ENCODE measurements at regions not wholly inside any gene's neighbourhood (a gene's known extent, or its start where the extent isn't known, plus 50 kb on each side); places are given as distances from the start of the nearest gene placed in this dataset.
"Not testable (repeated sequence)": the region's sequence is repeated elsewhere in the genome, so short reads cannot be mapped to it uniquely, and the experiment has no call there.

DNA sequence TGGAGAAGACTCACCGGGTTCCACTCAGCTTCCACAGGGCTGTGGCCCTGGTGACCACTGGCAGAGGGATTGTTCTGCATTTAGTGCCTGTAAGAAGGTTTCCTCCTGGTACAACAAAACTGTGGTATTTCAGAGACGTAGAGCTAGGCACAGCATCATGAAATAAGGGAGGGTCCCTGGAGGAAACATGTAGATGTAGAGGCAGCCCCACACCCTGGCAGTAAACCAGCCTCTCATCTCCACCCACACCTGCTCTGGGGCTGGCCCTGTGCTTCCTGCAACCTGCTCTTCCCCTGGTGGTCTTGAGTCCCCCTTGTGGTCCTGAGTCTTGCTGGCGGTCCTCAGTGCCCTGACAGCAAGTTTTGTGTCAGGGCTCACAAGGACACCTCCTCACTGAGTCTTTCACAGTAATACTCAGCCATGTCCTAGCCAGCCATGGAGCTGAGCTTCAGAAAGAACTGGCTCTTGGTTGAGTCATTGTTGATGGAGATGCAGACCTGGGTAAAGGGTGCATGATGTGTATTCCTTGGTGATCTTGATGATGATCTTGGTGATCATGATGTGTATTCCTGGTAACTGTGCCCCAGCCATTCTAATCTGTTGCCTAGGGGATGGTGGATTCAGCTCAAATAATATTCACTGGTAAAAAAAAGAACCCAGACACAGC lies 121.8 kb downstream of the OR4M2 start:
- ATAC-seq: peak; percentile 76 to 80

DNA sequence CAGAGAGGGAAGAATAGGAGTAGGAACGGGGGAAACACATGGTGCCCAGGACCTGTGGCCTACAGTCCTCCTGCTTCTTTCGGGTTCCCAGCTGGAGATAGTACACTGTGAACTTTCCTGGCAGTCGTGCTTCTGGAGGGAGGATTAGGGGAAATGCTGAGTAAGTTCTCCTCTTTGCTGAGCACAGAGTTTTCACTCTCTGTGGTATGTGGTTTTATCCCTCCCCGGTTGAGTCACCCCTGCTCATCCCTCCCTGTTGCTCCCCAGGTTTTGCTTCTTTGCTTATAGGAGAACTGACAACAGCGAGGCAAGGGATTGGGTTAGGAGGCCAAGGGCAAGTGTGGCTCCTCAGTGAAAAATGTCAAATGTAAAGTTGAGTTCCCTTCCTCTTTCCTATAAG lies 122.9 kb downstream of the OR4M2 start:
- peak; percentile 61 to 69 for ATAC-seq

DNA sequence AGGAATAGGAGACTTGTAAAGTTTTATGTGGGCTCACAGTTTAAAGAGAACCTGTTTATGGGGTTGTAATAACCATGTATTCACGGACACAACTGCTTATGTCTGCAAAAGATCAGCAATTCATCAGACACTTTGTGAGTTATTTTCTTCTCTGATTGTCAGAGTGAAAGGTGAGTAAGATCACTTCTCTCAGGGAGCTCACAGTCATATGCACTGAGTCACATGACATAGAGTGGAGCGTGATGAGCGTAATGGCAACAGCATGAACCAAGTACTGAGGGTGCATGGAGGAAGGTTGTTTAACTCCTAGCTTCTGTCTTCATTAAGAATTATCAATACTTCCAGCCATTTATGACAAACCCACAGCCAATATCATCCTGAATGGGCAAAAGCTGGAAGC lies 128.8 kb downstream of the OR4M2 start:
- ATAC-seq: peak; percentile 91 to 94

GRCh38 chr15:22222596-22222995 lies 142.3 kb downstream of the OR4M2 start:
- ATAC-seq: not testable (repeated sequence)

- no peak for ATAC-seq
These were observed 143.9 kb downstream of the OR4M2 start for GRCh38 chr15:22224241-22224671.

DNA sequence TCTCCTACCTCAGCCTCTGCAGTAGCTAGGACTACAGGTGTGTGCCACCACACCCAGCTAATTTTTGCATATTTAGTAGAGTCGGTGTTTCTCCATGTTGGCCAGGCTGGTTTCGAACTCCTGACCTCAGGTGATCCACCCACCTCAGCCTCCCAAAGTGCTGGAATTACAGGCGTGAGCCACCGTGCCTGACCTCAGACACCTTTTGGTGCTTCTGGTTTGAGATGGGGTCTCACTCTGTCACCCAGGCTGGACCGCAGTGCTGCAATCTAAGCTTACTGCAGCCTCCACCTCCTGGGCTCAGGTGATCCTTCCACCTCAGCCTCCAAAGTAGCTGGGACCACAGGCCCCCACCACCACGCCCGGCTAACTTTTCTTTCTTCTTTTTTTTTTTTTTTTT lies 144.6 kb downstream of the OR4M2 start:
- ATAC-seq: not testable (repeated sequence)

- ATAC-seq: no peak
These were observed 145.9 kb downstream of the OR4M2 start for GRCh38 chr15:22226034-22226790.

GRCh38 chr15:22227411-22228100 lies 147.2 kb downstream of the OR4M2 start:
- no peak for ATAC-seq

- no peak for ATAC-seq
These were observed 147.9 kb downstream of the OR4M2 start for GRCh38 chr15:22228101-22228762.

- ATAC-seq: no peak
These were observed 149.9 kb downstream of the OR4M2 start for GRCh38 chr15:22229990-22230819.

DNA sequence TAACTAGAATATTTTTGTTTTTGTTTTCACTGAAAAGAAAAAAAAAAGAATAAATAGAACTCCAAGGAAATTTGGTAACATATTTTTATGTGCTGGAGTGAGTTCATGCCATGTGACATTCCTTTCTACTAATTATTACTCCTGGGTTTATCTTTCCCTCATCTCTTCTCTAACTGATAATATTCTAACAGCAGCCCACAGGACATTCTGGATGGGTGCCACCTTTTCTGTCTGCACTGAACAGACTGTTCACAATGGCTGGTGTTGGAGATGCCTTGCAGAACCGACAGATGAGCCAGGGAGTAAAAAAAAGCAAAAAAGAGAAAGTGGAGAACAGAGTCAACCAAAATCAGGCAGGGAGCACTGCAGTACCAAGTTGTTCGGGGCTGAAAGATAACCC lies 151.3 kb downstream of the OR4M2 start:
- no peak for ATAC-seq

DNA sequence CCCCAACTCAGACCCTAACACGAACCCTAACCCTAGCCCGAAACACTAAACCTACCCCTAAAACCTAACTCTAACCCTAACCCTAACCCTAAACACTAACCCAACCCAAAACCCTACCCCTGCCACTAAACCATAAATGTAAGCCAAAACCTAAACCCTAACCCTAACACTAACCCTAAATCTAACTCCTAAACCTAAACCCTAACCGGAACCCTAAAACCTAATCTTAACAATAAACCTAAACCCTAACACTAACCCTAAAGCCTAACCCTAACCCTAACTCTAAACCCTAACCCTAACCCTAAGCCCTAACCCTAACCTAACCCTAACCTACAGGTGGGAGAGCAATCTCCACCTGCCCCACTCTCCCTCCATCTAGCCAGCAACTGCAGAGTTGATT lies 152.3 kb downstream of the OR4M2 start:
- peak in 1 of 2 donors; percentile 12 for ATAC-seq

DNA sequence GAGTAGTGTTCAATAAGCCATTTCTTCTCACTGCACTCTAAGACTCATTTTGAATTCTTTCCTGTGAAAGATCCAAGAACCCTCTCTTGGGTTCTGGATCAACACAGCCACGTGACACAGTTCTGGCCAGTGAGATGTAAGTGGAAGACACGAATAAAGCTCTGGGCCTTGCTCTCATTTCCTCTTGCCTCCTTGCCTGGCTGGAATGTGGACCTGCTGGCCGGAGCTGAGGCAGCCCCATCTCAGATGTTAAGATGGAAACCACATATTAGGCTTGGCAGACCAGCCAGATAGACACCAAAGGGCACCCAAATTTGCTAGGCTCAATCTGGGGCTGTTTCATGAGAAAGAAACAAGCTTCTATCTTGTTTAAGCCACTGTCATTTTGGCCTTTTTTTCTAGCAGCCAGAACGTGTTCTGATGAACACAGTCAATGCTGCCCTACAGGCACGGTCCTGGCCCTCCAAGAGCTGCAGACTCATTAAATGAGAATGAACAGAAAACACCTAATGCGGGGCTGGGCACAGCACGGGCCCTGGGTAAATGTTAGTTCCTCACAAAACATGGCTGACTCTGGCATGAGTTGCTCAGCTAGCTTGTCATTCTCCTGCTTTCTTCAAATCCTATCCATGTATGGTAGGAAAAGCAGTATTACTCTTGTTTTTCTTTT lies 155.1 kb downstream of the OR4M2 start:
- ATAC-seq: not testable (repeated sequence)

- ATAC-seq: no peak
These were observed 156.1 kb downstream of the OR4M2 start for GRCh38 chr15:22236469-22236868.

- ATAC-seq: no peak
These were observed 157.6 kb downstream of the OR4M2 start for GRCh38 chr15:22237891-22238275.

DNA sequence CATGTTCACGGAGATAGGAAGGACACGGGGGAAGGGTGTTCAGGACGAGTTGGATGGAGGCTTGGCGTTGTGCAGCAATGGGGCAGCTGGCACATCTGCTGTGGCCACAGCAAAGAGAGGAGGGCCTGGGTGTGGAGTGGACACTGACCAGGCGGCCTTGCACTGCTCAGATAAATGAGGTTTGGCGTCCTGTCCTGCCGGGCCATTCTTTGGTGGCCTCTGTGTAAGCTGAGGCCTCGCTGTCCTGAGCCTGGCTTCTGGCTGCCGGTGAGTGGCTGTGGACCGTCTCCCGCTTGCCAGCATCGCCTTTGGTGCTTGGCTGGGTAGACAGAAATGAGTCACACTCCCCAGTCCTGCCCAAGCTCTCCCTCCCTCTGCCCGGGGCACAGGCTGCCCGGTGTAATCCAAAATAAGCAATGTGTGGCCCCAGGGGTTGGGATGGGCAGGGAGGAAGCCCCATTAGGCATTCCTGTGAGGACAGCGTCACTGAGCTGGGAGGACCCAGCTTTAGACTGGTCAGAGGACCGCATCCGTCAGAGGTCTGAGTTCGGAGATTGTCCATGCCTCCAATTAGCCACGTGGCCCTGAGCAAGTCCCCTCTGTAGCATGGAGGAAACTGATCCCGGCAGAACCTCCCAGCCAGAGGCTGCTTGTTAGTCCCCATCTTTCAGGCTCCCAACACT lies 158.1 kb downstream of the OR4M2 start:
- ATAC-seq: not testable (repeated sequence)

GRCh38 chr15:22238959-22239805 lies 158.9 kb downstream of the OR4M2 start:
- ATAC-seq: peak; percentile 86 to 90

GRCh38 chr15:22239806-22240180 lies 159.5 kb downstream of the OR4M2 start:
- no peak for ATAC-seq

DNA sequence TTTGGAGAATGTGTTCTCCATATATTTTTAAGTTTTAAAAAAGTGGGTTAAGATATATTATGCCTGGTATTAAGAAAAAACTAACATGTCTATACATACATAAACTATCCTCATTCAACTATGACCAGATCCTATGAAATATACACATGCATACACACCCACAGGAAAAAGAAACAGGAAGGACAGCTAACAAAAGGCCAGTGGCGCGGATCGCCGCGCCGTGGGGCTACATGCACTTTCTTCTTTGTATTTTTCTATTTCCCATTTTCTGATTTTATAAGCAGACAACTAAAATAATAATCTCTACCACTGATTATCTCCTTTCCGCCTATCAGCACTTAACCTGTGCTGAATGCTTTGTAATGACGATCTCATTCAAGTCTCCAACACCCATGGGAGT lies 160.1 kb downstream of the OR4M2 start:
- ATAC-seq: no peak

DNA sequence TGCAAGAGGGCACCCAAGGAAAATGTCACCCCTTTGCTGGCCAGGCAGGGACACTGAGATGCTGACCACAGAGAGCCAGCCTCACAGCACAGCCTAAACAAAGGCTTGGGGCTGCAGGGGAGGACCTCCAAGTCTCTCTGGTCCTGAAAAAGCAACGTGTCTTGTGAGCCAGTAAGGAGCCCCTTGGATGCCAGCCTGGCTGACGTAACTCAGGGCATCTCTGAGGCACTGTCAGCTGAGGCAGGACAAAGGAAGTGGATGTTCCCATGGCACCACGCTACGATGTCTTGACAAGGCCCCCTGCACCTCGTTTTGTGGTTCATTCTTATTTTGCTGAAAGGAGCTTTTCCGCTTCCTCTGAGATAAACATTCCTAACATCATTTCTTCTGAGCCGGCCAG lies 160.7 kb downstream of the OR4M2 start:
- no peak for ATAC-seq

All from activated CD4-positive, CD25-positive, alpha-beta regulatory T cell treated with anti-CD3 and anti-CD28 coated beads, Interleukin-2, amount 50 U/mL, for 24 hours (primary cell).